HCT116 (cell line): ENCODE measurements at regions not wholly inside any gene's neighbourhood (a gene's known extent, or its start where the extent isn't known, plus 50 kb on each side); places are given as distances from the start of the nearest gene placed in this dataset.

ENCODE experiments used
- ATF3 ChIP-seq: IDR thresholded peaks from 2 replicates; pipeline ENCODE4 v1.6.1; 2012
- CTCF ChIP-seq, 3 experiments: fragments of 200-600 bp in 1 of 3; sonication (generic) in 1 of 3; IDR thresholded peaks in 2 of 3; conservative IDR thresholded peaks in 1 of 3; 2 replicates each; pipeline ENCODE4 v1.5.1; 2012 to 2017; ENCODE audit warnings: low read depth in 2 of 3, low read length in 2 of 3, antibody characterized with exemption in 1 of 3, borderline replicate concordance in 1 of 3, control low read depth in 1 of 3, mild to moderate bottlenecking in 1 of 3, mixed read lengths in 1 of 3, mixed run types in 1 of 3, moderate library complexity in 1 of 3; ENCODE audit not compliant: insufficient read depth in 1 of 3
- EGR1 ChIP-seq: IDR thresholded peaks from 2 replicates; pipeline ENCODE4 v1.6.1; 2012; ENCODE audit warnings: low read depth
- EZH2 ChIP-seq: fragments of 200-600 bp; sonication (generic); IDR thresholded peaks from 2 replicates; pipeline ENCODE4 v1.6.1; 2017; ENCODE audit warnings: antibody characterized with exemption, mixed run types
- EZH2phosphoT487 ChIP-seq: fragments of 200-600 bp; IDR thresholded peaks from 2 replicates; pipeline ENCODE4 v1.6.1; 2018; ENCODE audit warnings: antibody characterized with exemption, borderline replicate concordance
- FOSL1 ChIP-seq: IDR thresholded peaks from 2 replicates; pipeline ENCODE4 v1.6.1; 2012; ENCODE audit warnings: low read depth
- MAX ChIP-seq: IDR thresholded peaks from 2 replicates; pipeline ENCODE4 v1.6.1; 2012
- POLR2A ChIP-seq: IDR thresholded peaks from 2 replicates; pipeline ENCODE4 v1.7.0; 2011; ENCODE audit warnings: borderline replicate concordance; ENCODE audit not compliant: insufficient read depth, insufficient read length; ENCODE audit errors: extremely low read depth
- REST ChIP-seq: IDR thresholded peaks from 2 replicates; pipeline ENCODE4 v1.6.1; 2012; ENCODE audit warnings: low read depth
- ZFX ChIP-seq: fragments of 450-650 bp; IDR thresholded peaks from 2 replicates; pipeline ENCODE4 v1.6.1; 2017

- no peak for TF ChIP-seq MAX
- no peak for TF ChIP-seq EZH2
- no peak for TF ChIP-seq ZFX
- TF ChIP-seq EZH2phosphoT487, result no peak
- TF ChIP-seq REST, result no peak
- TF ChIP-seq FOSL1, result no peak
- TF ChIP-seq CTCF (IDR thresholded peaks at IDR 0.05 in 2 of 3, conservative IDR thresholded peaks at IDR 0.05 in 1 of 3; ENCODE audit: borderline replicate concordance in 1 of 3, insufficient read depth in 1 of 3, low read depth in 2 of 3, low read length in 2 of 3), result no peak
- no peak for TF ChIP-seq ATF3
- TF ChIP-seq POLR2A, result no peak
- TF ChIP-seq EGR1, result no peak
Measured at GRCh38 chr11:109547356-109548027, 125.5 kb downstream of the C11orf87 start.
